ENCODE measurements at regions not wholly inside any gene's neighbourhood (a gene's known extent, or its start where the extent isn't known, plus 50 kb on each side); places are given as distances from the start of the nearest gene placed in this dataset.

GRCh38 chr12:125639826-125640225, 574.6 kb downstream of the AACS start (continued):
- TF ChIP-seq JUN (IDR thresholded peaks at IDR 0.05; ENCODE audit: low read depth, low read length): no peak
- TF ChIP-seq RXRA (IDR thresholded peaks at IDR 0.05; ENCODE audit: insufficient read depth, low read depth, low read length): no peak
